ENCODE measurements at regions not wholly inside any gene's neighbourhood (a gene's known extent, or its start where the extent isn't known, plus 50 kb on each side); places are given as distances from the start of the nearest gene placed in this dataset.
A peak's percentile ranks its signal among the peaks of the same experiment; 100 is the strongest.

GRCh38 chr19:46911456-46911855, 50.7 kb downstream of the ARHGAP35 start:
- no peak overlapping the region for H3K4me3 ChIP-seq
- H3K27ac ChIP-seq, result no peak overlapping the region

- peak overlapping the region in 4 of 21 experiments; percentile 3 to 46 (median 24) for H3K27ac ChIP-seq
- no peak overlapping the region for H3K4me3 ChIP-seq
These were observed 52.5 kb downstream of the ARHGAP35 start for GRCh38 chr19:46913198-46913851.

- H3K4me3 ChIP-seq, result no peak overlapping the region
- H3K27ac ChIP-seq, result peak overlapping the region in 3 of 21 experiments; percentile 20 to 46 (median 28)
These were observed 53.1 kb downstream of the ARHGAP35 start for GRCh38 chr19:46913852-46914430.

- Histone ChIP-seq H3K4me3 (no peak overlapping the region), H3K27ac (no peak overlapping the region)
These were observed 54.6 kb downstream of the ARHGAP35 start for GRCh38 chr19:46915386-46915785.

GRCh38 chr19:46917002-46917401, 56.2 kb downstream of the ARHGAP35 start:
- no peak overlapping the region for H3K4me3 ChIP-seq
- no peak overlapping the region for H3K27ac ChIP-seq

GRCh38 chr19:46919324-46919723, 58.5 kb downstream of the ARHGAP35 start:
- Histone ChIP-seq H3K4me3 (no peak overlapping the region), H3K27ac (no peak overlapping the region)

- Histone ChIP-seq H3K27ac (no peak overlapping the region), H3K4me3 (no peak overlapping the region)
These were observed 59.6 kb downstream of the ARHGAP35 start for GRCh38 chr19:46920362-46920761.

GRCh38 chr19:46921071-46921470, 60.3 kb downstream of the ARHGAP35 start:
- no peak overlapping the region for H3K27ac ChIP-seq

GRCh38 chr19:46922465-46922864, 61.7 kb downstream of the ARHGAP35 start:
- H3K27ac ChIP-seq, result no peak overlapping the region

More at GRCh38 chr19:46921071-46921470, 60.3 kb downstream of the ARHGAP35 start:
- H3K4me3 ChIP-seq, result no peak overlapping the region

GRCh38 chr19:46924874-46925547, 64.2 kb downstream of the ARHGAP35 start:
- no peak overlapping the region for H3K4me3 ChIP-seq
- peak overlapping the region in 20 of 21 experiments; percentile 26 to 85 (median 71) for H3K27ac ChIP-seq

More at GRCh38 chr19:46922465-46922864, 61.7 kb downstream of the ARHGAP35 start:
- H3K4me3 ChIP-seq, result no peak overlapping the region

GRCh38 chr19:46925548-46925950, 64.8 kb downstream of the ARHGAP35 start:
- no peak overlapping the region for H3K4me3 ChIP-seq
- H3K27ac ChIP-seq, result peak overlapping the region in 20 of 21 experiments; percentile 26 to 85 (median 71)

GRCh38 chr19:46926170-46927071, 65.6 kb downstream of the ARHGAP35 start:
- H3K27ac ChIP-seq, result peak overlapping the region in 20 of 21 experiments; percentile 26 to 85 (median 71)
- H3K4me3 ChIP-seq, result peak overlapping the region in 1 of 7 experiments; percentile 2

GRCh38 chr19:46927106-46927505, 66.3 kb downstream of the ARHGAP35 start:
- H3K4me3 ChIP-seq, result no peak overlapping the region
- peak overlapping the region in 20 of 21 experiments; percentile 15 to 85 (median 68) for H3K27ac ChIP-seq

- Histone ChIP-seq H3K4me3 (no peak overlapping the region), H3K27ac (peak overlapping the region in 15 of 21 experiments; percentile 15 to 85 (median 71))
These were observed 67.1 kb downstream of the ARHGAP35 start for GRCh38 chr19:46927893-46928292.

- peak overlapping the region in 2 of 21 experiments; percentile 81 to 83 for H3K27ac ChIP-seq
These were observed 68.2 kb downstream of the ARHGAP35 start for GRCh38 chr19:46928951-46929350.

GRCh38 chr19:46931202-46931601, 70.4 kb downstream of the ARHGAP35 start:
- H3K4me3 ChIP-seq, result no peak overlapping the region
- peak overlapping the region in 3 of 21 experiments; percentile 21 to 42 (median 30) for H3K27ac ChIP-seq

More at GRCh38 chr19:46928951-46929350, 68.2 kb downstream of the ARHGAP35 start:
- no peak overlapping the region for H3K4me3 ChIP-seq

- Histone ChIP-seq H3K27ac (peak overlapping the region in 1 of 21 experiments; percentile 68), H3K4me3 (no peak overlapping the region)
These were observed 71.5 kb downstream of the ARHGAP35 start for GRCh38 chr19:46932346-46932745.

GRCh38 chr19:46935066-46935663, 74.4 kb downstream of the ARHGAP35 start:
- H3K4me3 ChIP-seq, result no peak overlapping the region
- peak overlapping the region in 11 of 21 experiments; percentile 14 to 85 (median 51) for H3K27ac ChIP-seq
